Esophagus squamous epithelium (tissue), 5 donors: ENCODE measurements at regions not wholly inside any gene's neighbourhood (a gene's known extent, or its start where the extent isn't known, plus 50 kb on each side); places are given as distances from the start of the nearest gene placed in this dataset.

ENCODE experiments used
- DNase-seq: peaks from one replicate; lab custom pipeline; 2025; lab: John Stamatoyannopoulos, UW
- H3K27ac ChIP-seq, 4 donors: fragments of 200-600 bp; sonication (generic); one replicate each; pipeline ENCODE4 v1.5.1; 2016 to 2019; ENCODE audit warnings: mild to moderate bottlenecking in 1 of 4
- H3K27me3 ChIP-seq, 4 donors: fragments of 200-600 bp; sonication (generic); 1 replicate in 3 of 4; 2 replicates in 1 of 4; pipeline versions ENCODE4 v1.5.1 to v1.6.0; 2017 to 2021; ENCODE audit warnings: antibody characterized with exemption in 1 of 4
- H3K36me3 ChIP-seq, 3 donors: fragments of 200-600 bp; sonication (generic); one replicate each; pipeline ENCODE4 v1.5.1; 2016 to 2019
- H3K4me1 ChIP-seq, 3 donors: fragments of 200-600 bp; sonication (generic); one replicate each; pipeline ENCODE4 v1.5.1; 2017 to 2019
- H3K4me3 ChIP-seq, 4 donors: fragments of 200-600 bp; sonication (generic); 1 replicate in 3 of 4; 2 replicates in 1 of 4; pipeline ENCODE4 v1.5.1; 2016 to 2019; ENCODE audit warnings: mild to moderate bottlenecking in 2 of 4, moderate library complexity in 1 of 4
- H3K9me3 ChIP-seq, 3 donors: fragments of 200-600 bp; sonication (generic); one replicate each; pipeline ENCODE4 v1.5.1; 2016 to 2019
- POLR2A ChIP-seq, 4 donors: fragments of 450-650 bp; IDR thresholded peaks; one replicate each; pipeline ENCODE4 v1.6.1; 2017; ENCODE audit warnings: antibody characterized with exemption in 4 of 4, mild to moderate bottlenecking in 4 of 4, moderate library complexity in 3 of 4
- WGBS, 2 donors: methylation state at CpG; one replicate each; pipeline ENCODE4 v1.1.5; 2018; 5-methylcytosine and 5-hydroxymethylcytosine counted together
- intact Hi-C: fragments of 100-400 bp; cut with DNase I; formaldehyde crosslinking; loops from one replicate; pipeline ENCODE4 v1.15.0; 2022
- TF ChIP-seq, protein P1 (sequence below), 6 experiments: fragments of 450-650 bp in 4 of 6; fragments of 200-600 bp in 2 of 6; sonication (generic) in 2 of 6; IDR thresholded peaks; one replicate each; pipeline ENCODE4 v1.5.1; 2016 to 2019; ENCODE audit warnings: antibody characterized with exemption in 6 of 6, mild to moderate bottlenecking in 4 of 6, moderate library complexity in 4 of 6
- donor health status: DM: yes; HTN: yes; CAD: no.

- WGBS, 2 donors = 74 to 78% methylated on average over 2 of the region's 2 CpGs
- Histone ChIP-seq H3K27me3 (no peaks in the 10 kb centered on the region), H3K27ac (no peak overlapping the region), H3K9me3 (no peaks in the 10 kb centered on the region), H3K4me1 (peaks cover 0 to 27% (median 10%) of the 10 kb centered on the region in 3 donors), H3K4me3 (no peak overlapping the region), H3K36me3 (no peaks in the 10 kb centered on the region)
- TF ChIP-seq, protein P1, sequence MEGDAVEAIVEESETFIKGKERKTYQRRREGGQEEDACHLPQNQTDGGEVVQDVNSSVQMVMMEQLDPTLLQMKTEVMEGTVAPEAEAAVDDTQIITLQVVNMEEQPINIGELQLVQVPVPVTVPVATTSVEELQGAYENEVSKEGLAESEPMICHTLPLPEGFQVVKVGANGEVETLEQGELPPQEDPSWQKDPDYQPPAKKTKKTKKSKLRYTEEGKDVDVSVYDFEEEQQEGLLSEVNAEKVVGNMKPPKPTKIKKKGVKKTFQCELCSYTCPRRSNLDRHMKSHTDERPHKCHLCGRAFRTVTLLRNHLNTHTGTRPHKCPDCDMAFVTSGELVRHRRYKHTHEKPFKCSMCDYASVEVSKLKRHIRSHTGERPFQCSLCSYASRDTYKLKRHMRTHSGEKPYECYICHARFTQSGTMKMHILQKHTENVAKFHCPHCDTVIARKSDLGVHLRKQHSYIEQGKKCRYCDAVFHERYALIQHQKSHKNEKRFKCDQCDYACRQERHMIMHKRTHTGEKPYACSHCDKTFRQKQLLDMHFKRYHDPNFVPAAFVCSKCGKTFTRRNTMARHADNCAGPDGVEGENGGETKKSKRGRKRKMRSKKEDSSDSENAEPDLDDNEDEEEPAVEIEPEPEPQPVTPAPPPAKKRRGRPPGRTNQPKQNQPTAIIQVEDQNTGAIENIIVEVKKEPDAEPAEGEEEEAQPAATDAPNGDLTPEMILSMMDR (IDR thresholded peaks at IDR 0.05) = no peak
- TF ChIP-seq POLR2A (IDR thresholded peaks at IDR 0.05) = no peak
- no peak for DNase-seq
- intact Hi-C loops = no loop called here
Measured at GRCh38 chr2:9115229-9115628, 91.4 kb upstream of the ASAP2 start.

DNA sequence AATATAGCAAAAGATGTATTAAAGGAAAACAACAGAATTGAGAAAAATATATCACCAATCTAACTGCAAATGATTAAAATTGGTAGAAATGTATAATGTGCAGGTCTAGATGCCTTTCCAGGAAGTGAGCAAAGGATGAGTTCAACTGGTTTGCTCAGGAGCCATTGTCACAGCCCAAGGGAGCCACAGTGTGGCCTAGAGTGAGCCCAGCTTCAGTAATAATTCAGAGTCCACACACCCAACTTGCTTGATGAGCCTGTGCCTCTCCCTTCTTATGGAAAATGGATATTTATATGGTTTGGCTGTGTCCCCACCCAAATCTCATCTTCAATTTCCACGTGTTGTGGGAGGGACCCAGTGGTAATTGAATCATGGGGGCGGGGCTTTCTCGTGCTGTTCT, 92.2 kb upstream of the ASAP2 start:
- no peaks in the 10 kb centered on the region for H3K36me3 ChIP-seq
- H3K9me3 ChIP-seq = no peaks in the 10 kb centered on the region
- H3K4me1 ChIP-seq = peaks cover 0 to 33% (median 10%) of the 10 kb centered on the region in 3 donors
- no peak for TF ChIP-seq POLR2A (IDR thresholded peaks at IDR 0.05)
- TF ChIP-seq, protein P1 (IDR thresholded peaks at IDR 0.05) = peak in 1 of 6 experiments; percentile 25
- intact Hi-C loops = no loop called here
- DNase-seq = no peak
- 64 to 68% methylated on average over 3 of the region's 3 CpGs for WGBS, 2 donors
- H3K4me3 ChIP-seq = no peak overlapping the region
- H3K27me3 ChIP-seq = no peaks in the 10 kb centered on the region
- H3K27ac ChIP-seq = no peak overlapping the region

- Histone ChIP-seq H3K4me1 (peaks cover 0 to 38% (median 10%) of the 10 kb centered on the region in 3 donors), H3K36me3 (no peaks in the 10 kb centered on the region), H3K27me3 (no peaks in the 10 kb centered on the region), H3K9me3 (no peaks in the 10 kb centered on the region), H3K27ac (no peak overlapping the region), H3K4me3 (no peak overlapping the region)
- intact Hi-C loops = no loop called here
- DNase-seq = no peak
- 66 to 67% methylated on average over 5 of the region's 5 CpGs for WGBS, 2 donors
- TF ChIP-seq POLR2A (IDR thresholded peaks at IDR 0.05) = no peak
- TF ChIP-seq, protein P1 (IDR thresholded peaks at IDR 0.05) = no peak
Measured at GRCh38 chr2:9113916-9114315, 92.7 kb upstream of the ASAP2 start.

GRCh38 chr2:9113262-9113661, 93.3 kb upstream of the ASAP2 start:
- Histone ChIP-seq H3K4me1 (peaks cover 3 to 45% (median 15%) of the 10 kb centered on the region in 3 donors), H3K36me3 (no peaks in the 10 kb centered on the region), H3K4me3 (no peak overlapping the region), H3K27me3 (no peaks in the 10 kb centered on the region), H3K9me3 (no peaks in the 10 kb centered on the region), H3K27ac (peak overlapping the region in 2 of 4 donors; percentile 16 to 84)
- WGBS, 2 donors = 68 to 88% methylated on average over 5 to 6 of the region's 6 CpGs
- DNase-seq = no peak
- TF ChIP-seq, protein P1 (IDR thresholded peaks at IDR 0.05) = no peak
- TF ChIP-seq POLR2A (IDR thresholded peaks at IDR 0.05) = no peak
- intact Hi-C loops = no loop called here

DNA sequence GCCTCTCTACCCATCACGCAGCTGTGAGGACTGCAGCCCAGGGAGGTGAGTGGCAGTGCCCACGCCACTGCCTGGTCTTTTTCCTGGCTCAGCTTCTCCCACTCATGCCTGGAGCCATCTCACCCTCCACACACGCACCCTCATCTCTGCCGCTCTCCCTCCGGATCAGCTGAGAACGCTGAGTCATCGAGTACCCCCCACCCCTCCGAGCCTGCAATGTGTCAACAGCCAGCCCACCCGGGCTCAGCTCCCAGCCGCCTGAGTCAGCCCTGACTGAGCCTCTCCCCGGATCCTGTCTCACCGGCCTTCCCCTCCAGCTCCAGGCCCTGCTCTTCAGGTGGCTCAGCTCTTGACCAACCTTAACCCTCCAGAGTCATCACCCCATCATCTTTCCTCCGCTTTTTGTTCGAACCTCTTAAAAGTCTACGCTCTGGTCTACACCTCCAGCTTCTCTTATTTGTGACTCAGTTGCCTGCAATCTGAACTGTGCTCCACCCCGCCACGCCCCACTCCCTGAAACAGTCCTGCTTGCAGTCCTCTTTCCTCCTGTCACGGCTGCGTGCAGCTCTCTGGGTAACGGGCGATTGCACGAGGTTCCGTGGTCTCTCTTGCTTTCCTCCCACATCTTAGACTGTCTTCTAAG, 94.4 kb upstream of the ASAP2 start:
- TF ChIP-seq POLR2A (IDR thresholded peaks at IDR 0.05) = no peak
- TF ChIP-seq, protein P1 (IDR thresholded peaks at IDR 0.05) = no peak
- intact Hi-C loops = no loop called here
- no peak for DNase-seq
- WGBS, 2 donors = 25 to 29% methylated on average over 22 to 23 of the region's 23 CpGs
- peaks cover 11 to 56% (median 25%) of the 10 kb centered on the region in 3 donors for H3K4me1 ChIP-seq
- no peaks in the 10 kb centered on the region for H3K27me3 ChIP-seq
- no peaks in the 10 kb centered on the region for H3K36me3 ChIP-seq
- H3K27ac ChIP-seq = peak overlapping the region; percentile 61 to 84 (median 74)
- no peak overlapping the region for H3K4me3 ChIP-seq
- no peaks in the 10 kb centered on the region for H3K9me3 ChIP-seq
